ENCODE measurements at regions not wholly inside any gene's neighbourhood (a gene's known extent, or its start where the extent isn't known, plus 50 kb on each side); places are given as distances from the start of the nearest gene placed in this dataset.

Small RNAs in the stretch of these regions (small RNA-seq; reads per million reads assigned to genes)
- gene MIR3143 (0 to 9.1 (median 6.0) reads per million in 7 experiments), gene RNU2-62P (0 to 5.2 (median 0.19) reads per million in 7 experiments)
